Neural cell (in vitro differentiated cells): ENCODE measurements at regions not wholly inside any gene's neighbourhood (a gene's known extent, or its start where the extent isn't known, plus 50 kb on each side); places are given as distances from the start of the nearest gene placed in this dataset.

ENCODE experiments used
- H2AFZ ChIP-seq: fragments of 200-600, 300-800 bp; sonication (generic), shearing (Covaris generic); 2 replicates; pipeline ENCODE4 v1.6.0; 2014; ENCODE audit warnings: low read depth, mild to moderate bottlenecking, antibody characterized with exemption, low read length, moderate library complexity
- H3F3A ChIP-seq: fragments of 200-600 bp; shearing (Covaris generic); 2 replicates; pipeline ENCODE4 v1.6.1; 2016; ENCODE audit warnings: mild to moderate bottlenecking, moderate library complexity, mixed read lengths, antibody characterized with exemption, low read length; ENCODE audit not compliant: insufficient read depth, poor library complexity, severe bottlenecking
- H3K27ac ChIP-seq: fragments of 200-600, 300-800 bp; sonication (generic), shearing (Covaris generic); 2 replicates; pipeline ENCODE4 v1.5.1; 2014; ENCODE audit warnings: mild to moderate bottlenecking, low read length, moderate library complexity
- H3K27me3 ChIP-seq: fragments of 300-800, 200-600 bp; sonication (generic), shearing (Covaris generic); 2 replicates; pipeline ENCODE4 v1.6.0; 2014; ENCODE audit warnings: mild to moderate bottlenecking, low read depth, low read length, moderate library complexity; ENCODE audit not compliant: insufficient read depth
- H3K36me3 ChIP-seq: fragments of 300-800, 200-600 bp; sonication (generic), shearing (Covaris generic); 2 replicates; pipeline ENCODE4 v1.5.1; 2014; ENCODE audit warnings: mild to moderate bottlenecking, antibody characterized with exemption, low read length, moderate library complexity; ENCODE audit not compliant: insufficient read depth
- H3K4me2 ChIP-seq: fragments of 300-800, 200-600 bp; sonication (generic), shearing (Covaris generic); 2 replicates; pipeline ENCODE4 v1.6.0; 2014; ENCODE audit warnings: mild to moderate bottlenecking, low read length
- H3K4me3 ChIP-seq: fragments of 300-800, 200-600 bp; sonication (generic), shearing (Covaris generic); 2 replicates; pipeline ENCODE4 v1.5.1; 2014; ENCODE audit warnings: mild to moderate bottlenecking, low read length, moderate library complexity
- H3K79me2 ChIP-seq: fragments of 200-600 bp; shearing (Covaris generic); replicated peaks from 2 replicates; pipeline ENCODE4 v1.6.0; 2014; ENCODE audit warnings: mild to moderate bottlenecking, low read length, moderate library complexity; ENCODE audit not compliant: insufficient read depth
- H3K9ac ChIP-seq: fragments of 300-800, 200-600 bp; sonication (generic), shearing (Covaris generic); 2 replicates; pipeline ENCODE4 v1.6.1; 2016; ENCODE audit warnings: mild to moderate bottlenecking, low read length, mixed read lengths
- H3K9me2 ChIP-seq: fragments of 200-600 bp; shearing (Covaris generic); 2 replicates; pipeline ENCODE4 v1.6.1; 2016; ENCODE audit warnings: mild to moderate bottlenecking, low read length, mixed read lengths; ENCODE audit not compliant: insufficient read depth
- H3K9me3 ChIP-seq: fragments of 200-600, 300-800 bp; sonication (generic), shearing (Covaris generic); 2 replicates; pipeline ENCODE4 v1.6.1; 2016; ENCODE audit warnings: mild to moderate bottlenecking, mixed run types, low read length, moderate library complexity, mixed read lengths
- H4K20me1 ChIP-seq: fragments of 200-600 bp; shearing (Covaris generic); 2 replicates; pipeline ENCODE4 v1.6.1; 2016; ENCODE audit warnings: mild to moderate bottlenecking, mixed run types; ENCODE audit not compliant: insufficient read depth
- EP300 ChIP-seq: fragments of 450-650 bp; conservative IDR thresholded peaks from 2 replicates; pipeline ENCODE4 v1.6.1; 2014; ENCODE audit warnings: antibody characterized with exemption, mild to moderate bottlenecking, moderate library complexity; ENCODE audit not compliant: poor library complexity, severe bottlenecking
- EZH2 ChIP-seq: fragments of 200-600, 300-800 bp; shearing (Covaris generic), sonication (generic); IDR thresholded peaks from 2 replicates; pipeline ENCODE4 v1.6.1; 2014; ENCODE audit warnings: antibody characterized with exemption, low read length, borderline replicate concordance, mild to moderate bottlenecking; ENCODE audit not compliant: insufficient read depth, poor library complexity, severe bottlenecking
- MXI1 ChIP-seq: fragments of 450-650 bp; conservative IDR thresholded peaks from 2 replicates; pipeline ENCODE4 v1.6.1; 2014; ENCODE audit warnings: antibody characterized with exemption, mild to moderate bottlenecking; ENCODE audit not compliant: poor library complexity, severe bottlenecking
- POLR2AphosphoS5 ChIP-seq: IDR thresholded peaks from 2 replicates; pipeline ENCODE4 v1.6.1; 2012
- RAD21 ChIP-seq: fragments of 450-650 bp; conservative IDR thresholded peaks from 2 replicates; pipeline ENCODE4 v1.6.1; 2014; ENCODE audit warnings: antibody characterized with exemption, mild to moderate bottlenecking, moderate library complexity
- SMC3 ChIP-seq: fragments of 450-650 bp; conservative IDR thresholded peaks from 2 replicates; pipeline ENCODE4 v1.6.1; 2014; ENCODE audit warnings: antibody characterized with exemption, mild to moderate bottlenecking, moderate library complexity; ENCODE audit not compliant: poor library complexity
- TAF1 ChIP-seq: IDR thresholded peaks from 2 replicates; pipeline ENCODE4 v1.6.1; 2012; ENCODE audit warnings: low read depth
- TF ChIP-seq, protein P1 (sequence below): IDR thresholded peaks from 2 replicates; pipeline ENCODE4 v1.6.1; 2012; ENCODE audit warnings: borderline replicate concordance
- TF ChIP-seq, protein P2 (sequence below): fragments of 450-650 bp; IDR thresholded peaks from 2 replicates; pipeline ENCODE4 v1.5.1; 2014; ENCODE audit warnings: antibody characterized with exemption, mild to moderate bottlenecking, moderate library complexity; ENCODE audit not compliant: poor library complexity, severe bottlenecking

GRCh38 chr14:38517426-38517825 is 261.5 kb upstream of the CLEC14A start:
- Histone ChIP-seq H3K79me2 (no peaks in the 10 kb centered on the region), H3K9me2 (no peaks in the 10 kb centered on the region), H3K27ac (no peak overlapping the region), H4K20me1 (no peaks in the 10 kb centered on the region), H3K9me3 (no peaks in the 10 kb centered on the region), H2AFZ (no peak overlapping the region), H3F3A (no peaks in the 10 kb centered on the region), H3K27me3 (no peaks in the 10 kb centered on the region), H3K36me3 (no peaks in the 10 kb centered on the region), H3K9ac (no peak overlapping the region), H3K4me2 (no peak overlapping the region), H3K4me3 (no peak overlapping the region)
- TF ChIP-seq RAD21 = no peak
- TF ChIP-seq, protein P1, sequence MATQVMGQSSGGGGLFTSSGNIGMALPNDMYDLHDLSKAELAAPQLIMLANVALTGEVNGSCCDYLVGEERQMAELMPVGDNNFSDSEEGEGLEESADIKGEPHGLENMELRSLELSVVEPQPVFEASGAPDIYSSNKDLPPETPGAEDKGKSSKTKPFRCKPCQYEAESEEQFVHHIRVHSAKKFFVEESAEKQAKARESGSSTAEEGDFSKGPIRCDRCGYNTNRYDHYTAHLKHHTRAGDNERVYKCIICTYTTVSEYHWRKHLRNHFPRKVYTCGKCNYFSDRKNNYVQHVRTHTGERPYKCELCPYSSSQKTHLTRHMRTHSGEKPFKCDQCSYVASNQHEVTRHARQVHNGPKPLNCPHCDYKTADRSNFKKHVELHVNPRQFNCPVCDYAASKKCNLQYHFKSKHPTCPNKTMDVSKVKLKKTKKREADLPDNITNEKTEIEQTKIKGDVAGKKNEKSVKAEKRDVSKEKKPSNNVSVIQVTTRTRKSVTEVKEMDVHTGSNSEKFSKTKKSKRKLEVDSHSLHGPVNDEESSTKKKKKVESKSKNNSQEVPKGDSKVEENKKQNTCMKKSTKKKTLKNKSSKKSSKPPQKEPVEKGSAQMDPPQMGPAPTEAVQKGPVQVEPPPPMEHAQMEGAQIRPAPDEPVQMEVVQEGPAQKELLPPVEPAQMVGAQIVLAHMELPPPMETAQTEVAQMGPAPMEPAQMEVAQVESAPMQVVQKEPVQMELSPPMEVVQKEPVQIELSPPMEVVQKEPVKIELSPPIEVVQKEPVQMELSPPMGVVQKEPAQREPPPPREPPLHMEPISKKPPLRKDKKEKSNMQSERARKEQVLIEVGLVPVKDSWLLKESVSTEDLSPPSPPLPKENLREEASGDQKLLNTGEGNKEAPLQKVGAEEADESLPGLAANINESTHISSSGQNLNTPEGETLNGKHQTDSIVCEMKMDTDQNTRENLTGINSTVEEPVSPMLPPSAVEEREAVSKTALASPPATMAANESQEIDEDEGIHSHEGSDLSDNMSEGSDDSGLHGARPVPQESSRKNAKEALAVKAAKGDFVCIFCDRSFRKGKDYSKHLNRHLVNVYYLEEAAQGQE = no peak
- TF ChIP-seq SMC3 = no peak
- TF ChIP-seq MXI1 = no peak
- TF ChIP-seq EZH2 = no peak
- TF ChIP-seq, protein P2, sequence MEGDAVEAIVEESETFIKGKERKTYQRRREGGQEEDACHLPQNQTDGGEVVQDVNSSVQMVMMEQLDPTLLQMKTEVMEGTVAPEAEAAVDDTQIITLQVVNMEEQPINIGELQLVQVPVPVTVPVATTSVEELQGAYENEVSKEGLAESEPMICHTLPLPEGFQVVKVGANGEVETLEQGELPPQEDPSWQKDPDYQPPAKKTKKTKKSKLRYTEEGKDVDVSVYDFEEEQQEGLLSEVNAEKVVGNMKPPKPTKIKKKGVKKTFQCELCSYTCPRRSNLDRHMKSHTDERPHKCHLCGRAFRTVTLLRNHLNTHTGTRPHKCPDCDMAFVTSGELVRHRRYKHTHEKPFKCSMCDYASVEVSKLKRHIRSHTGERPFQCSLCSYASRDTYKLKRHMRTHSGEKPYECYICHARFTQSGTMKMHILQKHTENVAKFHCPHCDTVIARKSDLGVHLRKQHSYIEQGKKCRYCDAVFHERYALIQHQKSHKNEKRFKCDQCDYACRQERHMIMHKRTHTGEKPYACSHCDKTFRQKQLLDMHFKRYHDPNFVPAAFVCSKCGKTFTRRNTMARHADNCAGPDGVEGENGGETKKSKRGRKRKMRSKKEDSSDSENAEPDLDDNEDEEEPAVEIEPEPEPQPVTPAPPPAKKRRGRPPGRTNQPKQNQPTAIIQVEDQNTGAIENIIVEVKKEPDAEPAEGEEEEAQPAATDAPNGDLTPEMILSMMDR = no peak
- TF ChIP-seq TAF1 = no peak
- no peak for TF ChIP-seq EP300
- TF ChIP-seq POLR2AphosphoS5 = no peak

GRCh38 chr14:38512236-38512635 is 256.3 kb upstream of the CLEC14A start:
- no peak overlapping the region for H3K4me2 ChIP-seq
- TF ChIP-seq TAF1 (no peak), EP300 (no peak), RAD21 (no peak), MXI1 (no peak), SMC3 (no peak), EZH2 (no peak), POLR2AphosphoS5 (no peak)
- TF ChIP-seq, protein P1 = no peak
- TF ChIP-seq, protein P2 = no peak
- no peaks in the 10 kb centered on the region for H3K36me3 ChIP-seq
- no peak overlapping the region for H3K4me3 ChIP-seq
- no peaks in the 10 kb centered on the region for H3K27me3 ChIP-seq
- H3K27ac ChIP-seq = no peak overlapping the region
- no peaks in the 10 kb centered on the region for H3K9me2 ChIP-seq
- H3K9ac ChIP-seq = no peak overlapping the region
- H3F3A ChIP-seq = no peaks in the 10 kb centered on the region
- H3K9me3 ChIP-seq = no peaks in the 10 kb centered on the region
- no peaks in the 10 kb centered on the region for H4K20me1 ChIP-seq
- H2AFZ ChIP-seq = no peak overlapping the region
- H3K79me2 ChIP-seq = no peaks in the 10 kb centered on the region
